HUES48 (cell line): ENCODE measurements at regions not wholly inside any gene's neighbourhood (a gene's known extent, or its start where the extent isn't known, plus 50 kb on each side); places are given as distances from the start of the nearest gene placed in this dataset.
"Not testable (repeated sequence)": the region's sequence is repeated elsewhere in the genome, so short reads cannot be mapped to it uniquely, and the experiment has no call there.

Source experiments
- H3K27ac ChIP-seq: one replicate; pipeline ENCODE4 v1.7.0; 2013; ENCODE audit warnings: low read depth, low read length, inconsistent platforms
- H3K27me3 ChIP-seq: 2 replicates; pipeline ENCODE4 v1.6.1; 2013; ENCODE audit warnings: mild to moderate bottlenecking, low read length; ENCODE audit not compliant: control insufficient read depth, insufficient read depth
- H3K36me3 ChIP-seq: 2 replicates; pipeline ENCODE4 v1.6.1; 2013; ENCODE audit warnings: low read length; ENCODE audit not compliant: control insufficient read depth, insufficient read depth
- H3K4me1 ChIP-seq: 2 replicates; pipeline ENCODE4 v1.6.1; 2013; ENCODE audit warnings: mild to moderate bottlenecking, low read length; ENCODE audit not compliant: control insufficient read depth, insufficient read depth
- H3K4me3 ChIP-seq: 2 replicates; pipeline ENCODE4 v1.5.1; 2013; ENCODE audit warnings: mild to moderate bottlenecking, low read depth, low read length
- H3K9ac ChIP-seq: 2 replicates; pipeline ENCODE4 v1.6.1; 2013; ENCODE audit warnings: mild to moderate bottlenecking, low read depth, low read length, moderate library complexity
- H3K9me3 ChIP-seq: 2 replicates; pipeline ENCODE4 v1.6.1; 2013; ENCODE audit warnings: low read length; ENCODE audit not compliant: control insufficient read depth, insufficient read depth

DNA sequence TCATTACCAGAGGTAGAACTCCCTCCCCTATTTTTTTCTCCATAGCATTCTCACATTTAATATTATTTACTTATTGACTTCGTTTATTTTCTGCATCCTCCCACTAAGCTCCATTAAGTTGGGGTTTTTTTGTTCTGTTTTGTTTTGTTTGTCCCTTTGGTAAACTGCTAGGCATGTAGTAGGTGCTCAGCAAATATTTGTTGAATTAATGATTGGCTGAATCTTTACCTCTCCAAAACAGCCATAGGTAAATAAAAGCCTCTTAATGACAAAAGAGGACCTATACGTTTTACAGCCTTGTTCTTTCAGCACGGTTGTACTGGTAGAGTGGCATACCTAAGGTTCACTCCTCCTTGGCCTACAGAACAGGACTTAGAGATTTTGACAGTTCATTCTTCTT, 52.0 kb downstream of the PRORP start:
- Histone ChIP-seq H3K4me3 (no peak overlapping the region), H3K9ac (no peak overlapping the region), H3K4me1 (no peaks in the 10 kb centered on the region), H3K36me3 (0 out of 2 replicates have a peak, but pooled peaks cover 4% of the 10 kb centered on the region), H3K27ac (no peak overlapping the region), H3K27me3 (no peaks in the 10 kb centered on the region), H3K9me3 (no peaks in the 10 kb centered on the region)

- Histone ChIP-seq H3K27ac (no peak overlapping the region), H3K4me1 (no peaks in the 10 kb centered on the region), H3K9ac (no peak overlapping the region), H3K36me3 (peaks cover 6% of the 10 kb centered on the region; the same call in 1 of the 2 replicates), H3K9me3 (no peaks in the 10 kb centered on the region), H3K4me3 (no peak overlapping the region), H3K27me3 (no peaks in the 10 kb centered on the region)
Measured at GRCh38 chr14:35180179-35180578, 57.8 kb downstream of the PRORP start.

- not testable (repeated sequence) for H3K36me3 ChIP-seq, H3K9ac ChIP-seq
Measured at GRCh38 chr14:35184891-35185290, 62.5 kb downstream of the PRORP start.

DNA sequence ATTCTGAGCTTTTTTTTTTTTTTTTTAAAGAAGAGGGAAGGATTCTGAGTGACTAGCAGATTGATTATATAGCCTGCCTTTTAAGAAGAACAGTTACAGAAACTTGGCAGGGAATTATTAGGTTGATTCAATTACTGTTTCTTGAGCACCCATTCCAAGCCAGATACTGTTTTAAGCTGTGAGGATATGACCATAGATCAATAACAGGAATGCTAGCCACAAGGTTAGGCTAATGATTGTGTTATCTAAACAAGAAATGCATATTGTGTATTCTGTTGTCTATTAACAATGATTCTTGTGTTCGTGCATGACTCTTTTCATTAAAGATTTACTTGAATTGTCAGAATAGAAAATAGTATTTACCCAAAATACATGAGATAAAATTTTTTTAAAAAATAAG, 67.1 kb downstream of the PRORP start:
- Histone ChIP-seq H3K4me1 (no peaks in the 10 kb centered on the region), H3K4me3 (no peak overlapping the region), H3K9ac (no peak overlapping the region), H3K36me3 (peaks cover 3% of the 10 kb centered on the region; the same call in 1 of the 2 replicates), H3K27ac (no peak overlapping the region), H3K27me3 (no peaks in the 10 kb centered on the region), H3K9me3 (no peaks in the 10 kb centered on the region)

More at GRCh38 chr14:35184891-35185290, 62.5 kb downstream of the PRORP start:
- not testable (repeated sequence) for H3K27ac ChIP-seq, H3K4me3 ChIP-seq, H3K27me3 ChIP-seq, H3K4me1 ChIP-seq, H3K9me3 ChIP-seq

GRCh38 chr14:35193161-35193560, 70.8 kb downstream of the PRORP start:
- no peaks in the 10 kb centered on the region for H3K9me3 ChIP-seq
- no peaks in the 10 kb centered on the region for H3K27me3 ChIP-seq
- no peak overlapping the region for H3K27ac ChIP-seq
- H3K4me3 ChIP-seq, result no peak overlapping the region
- no peaks in the 10 kb centered on the region for H3K4me1 ChIP-seq
- no peak overlapping the region for H3K9ac ChIP-seq
- peaks cover 3% of the 10 kb centered on the region; the same call in 1 of the 2 replicates for H3K36me3 ChIP-seq

GRCh38 chr14:35194183-35194582, 71.8 kb downstream of the PRORP start:
- not testable (repeated sequence) for H3K36me3 ChIP-seq, H3K27ac ChIP-seq, H3K9me3 ChIP-seq, H3K9ac ChIP-seq, H3K4me1 ChIP-seq, H3K4me3 ChIP-seq, H3K27me3 ChIP-seq

DNA sequence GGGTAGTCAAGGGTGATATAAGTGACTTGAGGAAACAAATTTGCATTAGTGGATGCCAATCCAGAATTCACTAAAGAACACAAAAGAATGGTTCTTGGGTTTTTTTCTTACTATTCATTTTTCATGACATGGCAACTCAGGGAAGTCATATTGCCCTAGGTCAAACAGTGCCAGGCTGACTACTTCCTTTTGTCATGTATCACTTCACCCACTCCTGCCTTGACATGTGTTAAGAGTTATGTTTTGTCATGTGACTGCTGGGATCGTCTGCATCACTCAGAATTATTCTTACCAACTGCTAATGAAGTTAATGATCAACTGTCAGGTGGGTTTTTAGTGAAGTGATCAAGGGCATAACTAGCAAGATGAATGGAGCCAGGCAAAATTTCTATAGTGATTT, 74.2 kb downstream of the PRORP start:
- no peaks in the 10 kb centered on the region for H3K4me1 ChIP-seq
- no peaks in the 10 kb centered on the region for H3K27me3 ChIP-seq
- no peak overlapping the region for H3K4me3 ChIP-seq
- H3K9ac ChIP-seq, result no peak overlapping the region
- no peak overlapping the region for H3K27ac ChIP-seq
- H3K36me3 ChIP-seq, result no peaks in the 10 kb centered on the region
- no peaks in the 10 kb centered on the region for H3K9me3 ChIP-seq

DNA sequence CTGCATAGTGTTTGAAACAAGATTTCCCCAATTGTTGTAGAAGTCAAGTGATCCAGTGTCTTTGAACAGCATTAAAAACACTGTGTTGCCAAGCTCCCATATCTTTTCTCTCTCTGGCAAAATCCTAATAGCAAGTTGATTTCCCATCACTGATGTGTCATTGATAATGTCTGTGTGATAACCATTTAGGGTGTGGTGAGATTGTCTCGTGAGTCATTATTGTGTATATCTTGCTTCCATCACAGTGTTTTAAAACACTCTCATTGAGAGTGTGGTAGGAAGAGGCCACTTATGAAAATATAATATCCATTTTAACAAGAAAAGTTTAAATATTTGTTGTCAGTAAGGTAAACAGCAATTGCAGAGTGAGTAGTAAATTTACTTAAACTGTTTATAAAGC, 74.7 kb downstream of the PRORP start:
- H3K9ac ChIP-seq, result no peak overlapping the region
- no peak overlapping the region for H3K4me3 ChIP-seq
- H3K9me3 ChIP-seq, result no peaks in the 10 kb centered on the region
- H3K27ac ChIP-seq, result no peak overlapping the region
- H3K4me1 ChIP-seq, result no peaks in the 10 kb centered on the region
- H3K36me3 ChIP-seq, result no peaks in the 10 kb centered on the region
- H3K27me3 ChIP-seq, result no peaks in the 10 kb centered on the region

DNA sequence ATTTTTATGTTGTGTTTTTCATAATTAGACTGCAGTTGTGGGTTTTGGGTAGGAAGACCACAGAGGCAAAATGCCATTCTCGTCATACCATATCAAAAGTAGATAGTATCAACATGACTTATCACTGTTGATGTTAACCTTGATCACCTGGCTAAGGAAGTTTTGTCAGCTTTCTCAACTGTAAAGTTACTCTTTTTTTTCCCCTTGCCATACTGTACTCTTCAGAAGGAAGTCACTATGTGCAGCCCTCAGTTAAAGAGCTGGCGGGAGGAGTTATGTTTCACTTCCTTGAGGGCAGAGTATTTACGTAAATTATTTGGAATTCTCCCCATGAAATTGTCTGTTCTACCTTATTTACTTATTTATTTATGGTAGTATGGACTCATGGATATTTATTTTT, 78.7 kb downstream of the PRORP start:
- no peaks in the 10 kb centered on the region for H3K4me1 ChIP-seq
- H3K27ac ChIP-seq, result no peak overlapping the region
- no peak overlapping the region for H3K9ac ChIP-seq
- H3K4me3 ChIP-seq, result no peak overlapping the region
- no peaks in the 10 kb centered on the region for H3K36me3 ChIP-seq
- no peaks in the 10 kb centered on the region for H3K27me3 ChIP-seq
- H3K9me3 ChIP-seq, result no peaks in the 10 kb centered on the region

- no peak overlapping the region for H3K27ac ChIP-seq
- H3K27me3 ChIP-seq, result no peaks in the 10 kb centered on the region
- no peak overlapping the region for H3K9ac ChIP-seq
- no peaks in the 10 kb centered on the region for H3K4me1 ChIP-seq
- H3K9me3 ChIP-seq, result no peaks in the 10 kb centered on the region
- no peak overlapping the region for H3K4me3 ChIP-seq
- no peaks in the 10 kb centered on the region for H3K36me3 ChIP-seq
Measured at GRCh38 chr14:35202195-35202594, 79.8 kb downstream of the PRORP start.

DNA sequence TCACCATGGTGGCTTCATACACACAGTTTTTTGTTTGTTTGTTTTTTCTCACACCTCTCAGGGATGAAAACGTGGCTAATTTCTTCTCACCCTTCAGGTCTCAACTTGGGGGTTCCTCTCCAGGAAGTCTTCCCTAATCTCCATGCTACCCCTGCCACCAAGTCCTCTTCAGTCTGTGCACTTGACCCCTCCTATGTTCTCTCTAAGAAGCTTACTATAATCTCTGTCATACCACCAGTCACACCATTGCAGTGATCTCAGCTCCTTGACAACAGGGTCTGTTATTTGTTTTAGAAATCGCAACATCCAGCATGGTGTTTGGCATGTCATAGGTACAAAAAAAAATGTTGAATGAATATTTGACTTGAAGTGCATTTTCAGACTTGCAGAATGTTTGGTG, 83.4 kb downstream of the PRORP start:
- no peak overlapping the region for H3K27ac ChIP-seq
- H3K9me3 ChIP-seq, result no peaks in the 10 kb centered on the region

GRCh38 chr14:35211067-35211466, 81.1 kb upstream of the PSMA6 start:
- no peak overlapping the region for H3K9ac ChIP-seq
- 0 out of 2 replicates have a peak, but pooled peaks cover 3% of the 10 kb centered on the region for H3K36me3 ChIP-seq
- H3K27ac ChIP-seq, result no peak overlapping the region
- H3K4me1 ChIP-seq, result peaks cover 3% of the 10 kb centered on the region; the same call in 1 of the 2 replicates
- no peaks in the 10 kb centered on the region for H3K27me3 ChIP-seq
- no peak overlapping the region for H3K4me3 ChIP-seq
- H3K9me3 ChIP-seq, result no peaks in the 10 kb centered on the region

More for the DNA sequence above, 83.4 kb downstream of the PRORP start:
- no peak overlapping the region for H3K4me3 ChIP-seq
- H3K36me3 ChIP-seq, result no peaks in the 10 kb centered on the region
- no peaks in the 10 kb centered on the region for H3K4me1 ChIP-seq
- no peaks in the 10 kb centered on the region for H3K27me3 ChIP-seq
- H3K9ac ChIP-seq, result no peak overlapping the region
